ENCODE measurements at regions not wholly inside any gene's neighbourhood (a gene's known extent, or its start where the extent isn't known, plus 50 kb on each side); places are given as distances from the start of the nearest gene placed in this dataset.

DNA sequence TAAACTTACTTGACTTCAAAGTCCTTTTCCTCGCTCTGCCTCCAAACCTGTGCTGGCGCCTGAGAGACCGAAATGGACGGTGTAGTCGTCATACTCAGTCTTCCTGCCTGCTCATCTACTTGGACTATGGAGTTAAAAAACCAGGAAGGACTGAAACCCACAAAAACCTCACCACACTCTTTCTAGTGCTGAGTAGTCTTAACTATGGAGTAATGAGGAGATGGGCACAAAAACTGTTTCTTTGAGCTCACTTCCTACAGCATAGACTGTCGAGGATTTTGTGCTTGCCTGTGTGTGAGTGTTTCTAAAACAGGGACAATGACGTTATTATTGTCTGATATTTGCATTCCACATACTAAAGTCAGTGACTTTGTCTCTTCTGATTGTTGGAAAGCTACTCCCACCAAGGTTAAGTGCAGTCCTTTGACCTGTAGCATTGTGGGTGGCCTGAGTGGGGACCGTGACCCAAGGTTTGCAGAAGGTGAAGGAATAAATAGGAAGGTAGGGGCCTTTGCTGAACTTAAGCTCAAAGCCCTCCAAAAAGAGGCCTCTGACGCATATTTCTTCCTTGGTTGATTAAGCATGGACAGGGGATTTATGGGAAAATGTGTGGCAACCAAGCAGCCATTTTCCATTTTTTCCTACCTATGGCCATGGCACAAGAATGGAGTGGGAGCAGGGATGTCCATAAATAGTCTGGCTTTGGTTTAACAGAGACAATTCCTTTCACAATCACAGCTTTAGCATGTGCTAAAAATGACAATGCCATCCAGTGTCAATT is 109.6 kb downstream of the ZBTB18 start:
- H3K36me3 ChIP-seq (ENCODE audit: insufficient read depth, low read length) = no peaks in the 10 kb centered on the region
- no peak overlapping the region for H2AFZ ChIP-seq (ENCODE audit: low read length)
- no peak for TF ChIP-seq EZH2phosphoT487 (IDR thresholded peaks at IDR 0.05; ENCODE audit: borderline replicate concordance)
- TF ChIP-seq, protein P1, sequence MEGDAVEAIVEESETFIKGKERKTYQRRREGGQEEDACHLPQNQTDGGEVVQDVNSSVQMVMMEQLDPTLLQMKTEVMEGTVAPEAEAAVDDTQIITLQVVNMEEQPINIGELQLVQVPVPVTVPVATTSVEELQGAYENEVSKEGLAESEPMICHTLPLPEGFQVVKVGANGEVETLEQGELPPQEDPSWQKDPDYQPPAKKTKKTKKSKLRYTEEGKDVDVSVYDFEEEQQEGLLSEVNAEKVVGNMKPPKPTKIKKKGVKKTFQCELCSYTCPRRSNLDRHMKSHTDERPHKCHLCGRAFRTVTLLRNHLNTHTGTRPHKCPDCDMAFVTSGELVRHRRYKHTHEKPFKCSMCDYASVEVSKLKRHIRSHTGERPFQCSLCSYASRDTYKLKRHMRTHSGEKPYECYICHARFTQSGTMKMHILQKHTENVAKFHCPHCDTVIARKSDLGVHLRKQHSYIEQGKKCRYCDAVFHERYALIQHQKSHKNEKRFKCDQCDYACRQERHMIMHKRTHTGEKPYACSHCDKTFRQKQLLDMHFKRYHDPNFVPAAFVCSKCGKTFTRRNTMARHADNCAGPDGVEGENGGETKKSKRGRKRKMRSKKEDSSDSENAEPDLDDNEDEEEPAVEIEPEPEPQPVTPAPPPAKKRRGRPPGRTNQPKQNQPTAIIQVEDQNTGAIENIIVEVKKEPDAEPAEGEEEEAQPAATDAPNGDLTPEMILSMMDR (conservative IDR thresholded peaks at IDR 0.05; ENCODE audit: low read length) = no peak
- H3K4me3 ChIP-seq (ENCODE audit: low read length, poor library complexity, severe bottlenecking) = no peak overlapping the region
- no peaks in the 10 kb centered on the region for H3K9me2 ChIP-seq (replicated peaks; ENCODE audit: low read depth, low read length)
- no peaks in the 10 kb centered on the region for H3K27me3 ChIP-seq (ENCODE audit: insufficient read depth, low read length, poor library complexity, severe bottlenecking)
- H3K79me2 ChIP-seq (ENCODE audit: insufficient read depth, low read length) = no peaks in the 10 kb centered on the region
- no peaks in the 10 kb centered on the region for H3K9me3 ChIP-seq (ENCODE audit: insufficient read depth, low read depth, low read length)
- no peaks in the 10 kb centered on the region for H4K20me1 ChIP-seq (ENCODE audit: insufficient read depth, low read length, poor library complexity, severe bottlenecking)
- H3K4me1 ChIP-seq (ENCODE audit: insufficient read depth, low read length, poor library complexity, severe bottlenecking) = no peaks in the 10 kb centered on the region
- no peak overlapping the region for H3K4me2 ChIP-seq (ENCODE audit: low read depth, low read length, poor library complexity, severe bottlenecking)
- no peak overlapping the region for H3K9ac ChIP-seq (ENCODE audit: low read depth, low read length, poor library complexity, severe bottlenecking)
- H3F3A ChIP-seq (ENCODE audit: low read depth) = no peaks in the 10 kb centered on the region

DNA sequence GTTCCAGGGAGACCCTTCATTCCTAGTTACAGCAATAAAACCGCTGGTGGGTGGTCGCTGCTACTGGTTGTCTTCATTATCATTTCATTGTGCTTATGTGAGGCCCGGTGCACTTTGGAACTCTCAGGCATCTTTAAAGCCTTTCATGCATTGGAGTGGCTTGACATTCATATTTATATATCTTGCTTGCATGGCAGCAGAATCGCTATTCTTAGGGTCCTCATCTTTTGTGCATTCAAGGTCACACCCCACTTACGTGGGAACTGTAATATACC is 110.1 kb downstream of the ZBTB18 start:
- no peaks in the 10 kb centered on the region for H3K79me2 ChIP-seq (ENCODE audit: insufficient read depth, low read length)
- H3K4me1 ChIP-seq (ENCODE audit: insufficient read depth, low read length, poor library complexity, severe bottlenecking) = no peaks in the 10 kb centered on the region
- no peak overlapping the region for H3K4me2 ChIP-seq (ENCODE audit: low read depth, low read length, poor library complexity, severe bottlenecking)
- H2AFZ ChIP-seq (ENCODE audit: low read length) = no peak overlapping the region
- no peaks in the 10 kb centered on the region for H3K27me3 ChIP-seq (ENCODE audit: insufficient read depth, low read length, poor library complexity, severe bottlenecking)
- H3K9me2 ChIP-seq (replicated peaks; ENCODE audit: low read depth, low read length) = no peaks in the 10 kb centered on the region
- no peaks in the 10 kb centered on the region for H4K20me1 ChIP-seq (ENCODE audit: insufficient read depth, low read length, poor library complexity, severe bottlenecking)
- no peak overlapping the region for H3K4me3 ChIP-seq (ENCODE audit: low read length, poor library complexity, severe bottlenecking)
- no peaks in the 10 kb centered on the region for H3K36me3 ChIP-seq (ENCODE audit: insufficient read depth, low read length)
- no peaks in the 10 kb centered on the region for H3F3A ChIP-seq (ENCODE audit: low read depth)
- no peak overlapping the region for H3K9ac ChIP-seq (ENCODE audit: low read depth, low read length, poor library complexity, severe bottlenecking)
- TF ChIP-seq, protein P1 (conservative IDR thresholded peaks at IDR 0.05; ENCODE audit: low read length) = no peak
- TF ChIP-seq EZH2phosphoT487 (IDR thresholded peaks at IDR 0.05; ENCODE audit: borderline replicate concordance) = no peak
- H3K9me3 ChIP-seq (ENCODE audit: insufficient read depth, low read depth, low read length) = no peaks in the 10 kb centered on the region

DNA sequence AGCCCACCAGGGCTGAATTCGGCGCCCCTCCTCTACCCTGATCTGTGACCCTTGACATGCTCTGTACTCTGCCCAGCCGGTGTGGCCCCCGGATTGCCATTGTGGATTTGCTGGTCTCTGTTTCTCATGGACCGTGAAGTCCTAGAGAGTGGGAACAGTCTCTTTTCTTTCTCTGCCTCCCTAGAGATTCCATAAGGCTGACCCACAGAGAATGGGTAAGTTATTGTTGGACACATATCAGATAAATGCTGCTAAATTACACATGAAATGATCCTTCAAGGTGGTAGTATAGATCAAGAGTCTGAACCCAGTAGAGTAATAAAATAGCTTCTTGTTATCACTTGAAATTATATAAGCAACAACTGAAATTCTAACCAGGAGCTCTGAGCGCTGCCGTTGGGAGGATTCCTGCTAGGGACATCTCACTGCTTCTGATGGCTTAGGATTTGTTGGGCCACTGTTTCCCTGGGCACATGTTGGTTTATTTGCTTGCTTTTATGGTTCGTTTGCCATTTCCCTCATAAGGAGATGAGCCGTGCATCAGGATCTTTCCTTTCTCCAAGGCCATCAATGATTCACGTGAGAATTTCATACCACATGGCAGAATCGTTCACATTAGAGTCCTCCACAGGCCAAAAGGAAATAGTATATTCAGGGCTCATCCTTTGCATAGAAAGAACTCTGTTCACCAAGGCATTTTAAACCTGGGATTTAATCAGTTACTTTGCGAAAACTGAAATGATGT is 111.9 kb downstream of the ZBTB18 start:
- Histone ChIP-seq H4K20me1 (ENCODE audit: insufficient read depth, low read length, poor library complexity, severe bottlenecking) (no peaks in the 10 kb centered on the region), H3K4me2 (ENCODE audit: low read depth, low read length, poor library complexity, severe bottlenecking) (no peak overlapping the region), H3K4me3 (ENCODE audit: low read length, poor library complexity, severe bottlenecking) (no peak overlapping the region), H3K9me2 (replicated peaks; ENCODE audit: low read depth, low read length) (no peaks in the 10 kb centered on the region), H2AFZ (ENCODE audit: low read length) (no peak overlapping the region), H3K27me3 (ENCODE audit: insufficient read depth, low read length, poor library complexity, severe bottlenecking) (no peaks in the 10 kb centered on the region), H3K9ac (ENCODE audit: low read depth, low read length, poor library complexity, severe bottlenecking) (no peak overlapping the region), H3K9me3 (ENCODE audit: insufficient read depth, low read depth, low read length) (no peaks in the 10 kb centered on the region), H3K4me1 (ENCODE audit: insufficient read depth, low read length, poor library complexity, severe bottlenecking) (no peaks in the 10 kb centered on the region), H3K79me2 (ENCODE audit: insufficient read depth, low read length) (no peaks in the 10 kb centered on the region), H3K36me3 (ENCODE audit: insufficient read depth, low read length) (no peaks in the 10 kb centered on the region), H3F3A (ENCODE audit: low read depth) (no peaks in the 10 kb centered on the region)
- TF ChIP-seq, protein P1 (conservative IDR thresholded peaks at IDR 0.05; ENCODE audit: low read length) = no peak
- no peak for TF ChIP-seq EZH2phosphoT487 (IDR thresholded peaks at IDR 0.05; ENCODE audit: borderline replicate concordance)

Data from Loucy (cell line).